GM12873 (cell line): ENCODE measurements at regions not wholly inside any gene's neighbourhood (a gene's known extent, or its start where the extent isn't known, plus 50 kb on each side); places are given as distances from the start of the nearest gene placed in this dataset.

Source experiments
- CTCF ChIP-seq: IDR thresholded peaks from 2 replicates; pipeline ENCODE4 v1.5.1; 2012; ENCODE audit warnings: low read depth, mild to moderate bottlenecking, moderate library complexity, low read length, control low read depth; ENCODE audit not compliant: insufficient read depth; ENCODE audit errors: missing control alignments

DNA sequence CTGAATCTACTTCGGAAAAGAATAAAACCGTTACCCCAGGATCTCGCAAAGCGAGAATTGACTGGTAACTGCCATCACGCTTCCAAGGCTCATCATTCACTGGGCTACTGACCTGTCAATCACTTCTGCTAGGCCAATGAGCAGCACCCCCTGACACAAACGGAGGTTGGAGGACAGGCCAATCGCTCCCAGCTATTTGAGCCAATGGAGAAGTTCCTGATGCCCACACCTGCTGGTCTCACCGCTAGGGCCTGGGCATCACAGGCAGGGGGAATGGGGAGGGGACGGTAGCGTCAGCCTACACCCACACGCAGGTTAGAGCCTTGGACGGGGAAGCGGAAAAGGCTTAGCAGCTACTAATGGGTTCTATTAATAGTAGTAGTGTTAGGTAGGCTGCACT lies 56.7 kb upstream of the CHST1 start:
- no peak for TF ChIP-seq CTCF

GRCh38 chr11:45717526-45717925 lies 52.1 kb upstream of the CHST1 start:
- no peak for TF ChIP-seq CTCF

GRCh38 chr11:45715418-45715817 lies 50.0 kb upstream of the CHST1 start:
- no peak for TF ChIP-seq CTCF
